ENCODE measurements at regions not wholly inside any gene's neighbourhood (a gene's known extent, or its start where the extent isn't known, plus 50 kb on each side); places are given as distances from the start of the nearest gene placed in this dataset.

GRCh38 chr9:99282406-99282805, 60.3 kb downstream of the SEC61B start:
- Histone ChIP-seq H3K27me3 (no peaks in the 10 kb centered on the region), H3K36me3 (no peaks in the 10 kb centered on the region), H3K4me3 (no peak overlapping the region), H3K9me3 (no peaks in the 10 kb centered on the region), H3K4me1 (no peaks in the 10 kb centered on the region), H3K27ac (no peak overlapping the region)
- no peak for TF ChIP-seq POLR2A (IDR thresholded peaks at IDR 0.05)
- TF ChIP-seq CTCF (IDR thresholded peaks at IDR 0.05 in 4 of 5, conservative IDR thresholded peaks at IDR 0.05 in 1 of 5): no peak
- no peak for DNase-seq
- in situ Hi-C loops (cut with MboI; ENCODE audit: low sequenced_read_pairs in 4 of 4): no loop called here
- ATAC-seq: no peak
- intact Hi-C loops (cut with DNase I; ENCODE audit: low total_unique reads): no loop called here

GRCh38 chr9:99285965-99286364, 63.9 kb downstream of the SEC61B start:
- Histone ChIP-seq H3K4me1 (no peaks in the 10 kb centered on the region), H3K4me3 (no peak overlapping the region), H3K27me3 (no peaks in the 10 kb centered on the region), H3K9me3 (no peaks in the 10 kb centered on the region), H3K27ac (no peak overlapping the region), H3K36me3 (no peaks in the 10 kb centered on the region)
- TF ChIP-seq POLR2A (IDR thresholded peaks at IDR 0.05) (no peak), CTCF (IDR thresholded peaks at IDR 0.05 in 4 of 5, conservative IDR thresholded peaks at IDR 0.05 in 1 of 5) (no peak)
- ATAC-seq (no peak), DNase-seq (no peak)
- intact Hi-C loops (cut with DNase I; ENCODE audit: low total_unique reads): no loop called here
- in situ Hi-C loops (cut with MboI; ENCODE audit: low sequenced_read_pairs in 4 of 4): no loop called here

- ATAC-seq (no peak), DNase-seq (no peak)
- no peak overlapping the region for H3K27ac ChIP-seq
- intact Hi-C loops (cut with DNase I; ENCODE audit: low total_unique reads): no loop called here
- TF ChIP-seq POLR2A (IDR thresholded peaks at IDR 0.05): no peak
- no peak for TF ChIP-seq CTCF (IDR thresholded peaks at IDR 0.05 in 4 of 5, conservative IDR thresholded peaks at IDR 0.05 in 1 of 5)
- H3K36me3 ChIP-seq: no peaks in the 10 kb centered on the region
- no peaks in the 10 kb centered on the region for H3K27me3 ChIP-seq
- no peak overlapping the region for H3K4me3 ChIP-seq
- in situ Hi-C loops (cut with MboI; ENCODE audit: low sequenced_read_pairs in 4 of 4): no loop called here
- no peaks in the 10 kb centered on the region for H3K4me1 ChIP-seq
- no peaks in the 10 kb centered on the region for H3K9me3 ChIP-seq
Observed at GRCh38 chr9:99286536-99286935, 64.5 kb downstream of the SEC61B start.

GRCh38 chr9:99287641-99288040, 65.6 kb downstream of the SEC61B start:
- in situ Hi-C loops (cut with MboI; ENCODE audit: low sequenced_read_pairs in 4 of 4): no loop called here

More at GRCh38 chr9:99287641-99288040, 65.6 kb downstream of the SEC61B start:
- TF ChIP-seq CTCF (IDR thresholded peaks at IDR 0.05 in 4 of 5, conservative IDR thresholded peaks at IDR 0.05 in 1 of 5): no peak
- no peak for TF ChIP-seq POLR2A (IDR thresholded peaks at IDR 0.05)
- ATAC-seq (no peak), DNase-seq (no peak)
- intact Hi-C loops (cut with DNase I; ENCODE audit: low total_unique reads): no loop called here
- H3K36me3 ChIP-seq: no peaks in the 10 kb centered on the region
- no peak overlapping the region for H3K27ac ChIP-seq
- no peaks in the 10 kb centered on the region for H3K27me3 ChIP-seq
- no peaks in the 10 kb centered on the region for H3K9me3 ChIP-seq
- H3K4me1 ChIP-seq: no peaks in the 10 kb centered on the region
- H3K4me3 ChIP-seq: no peak overlapping the region
